Panc1 (cell line): ENCODE measurements at regions not wholly inside any gene's neighbourhood (a gene's known extent, or its start where the extent isn't known, plus 50 kb on each side); places are given as distances from the start of the nearest gene placed in this dataset.

Experiments
- SIN3A ChIP-seq: IDR thresholded peaks from 2 replicates; pipeline ENCODE4 v1.6.1; 2012; ENCODE audit warnings: low read depth, mild to moderate bottlenecking, low read length, moderate library complexity, borderline replicate concordance; ENCODE audit not compliant: insufficient read depth
- TF ChIP-seq, protein P1 (sequence below): fragments of 450-650 bp; IDR thresholded peaks from 2 replicates; pipeline ENCODE4 v1.5.1; 2017; ENCODE audit warnings: mild to moderate bottlenecking
- TF ChIP-seq, protein P2 (sequence below), 2 experiments: IDR thresholded peaks; 2 replicates each; pipeline ENCODE4 v1.6.1; 2011 to 2012; ENCODE audit warnings: low read depth in 2 of 2, control low read depth in 1 of 2, low read length in 1 of 2, mild to moderate bottlenecking in 1 of 2, moderate library complexity in 1 of 2; ENCODE audit not compliant: insufficient read depth in 1 of 2

- TF ChIP-seq, protein P1, sequence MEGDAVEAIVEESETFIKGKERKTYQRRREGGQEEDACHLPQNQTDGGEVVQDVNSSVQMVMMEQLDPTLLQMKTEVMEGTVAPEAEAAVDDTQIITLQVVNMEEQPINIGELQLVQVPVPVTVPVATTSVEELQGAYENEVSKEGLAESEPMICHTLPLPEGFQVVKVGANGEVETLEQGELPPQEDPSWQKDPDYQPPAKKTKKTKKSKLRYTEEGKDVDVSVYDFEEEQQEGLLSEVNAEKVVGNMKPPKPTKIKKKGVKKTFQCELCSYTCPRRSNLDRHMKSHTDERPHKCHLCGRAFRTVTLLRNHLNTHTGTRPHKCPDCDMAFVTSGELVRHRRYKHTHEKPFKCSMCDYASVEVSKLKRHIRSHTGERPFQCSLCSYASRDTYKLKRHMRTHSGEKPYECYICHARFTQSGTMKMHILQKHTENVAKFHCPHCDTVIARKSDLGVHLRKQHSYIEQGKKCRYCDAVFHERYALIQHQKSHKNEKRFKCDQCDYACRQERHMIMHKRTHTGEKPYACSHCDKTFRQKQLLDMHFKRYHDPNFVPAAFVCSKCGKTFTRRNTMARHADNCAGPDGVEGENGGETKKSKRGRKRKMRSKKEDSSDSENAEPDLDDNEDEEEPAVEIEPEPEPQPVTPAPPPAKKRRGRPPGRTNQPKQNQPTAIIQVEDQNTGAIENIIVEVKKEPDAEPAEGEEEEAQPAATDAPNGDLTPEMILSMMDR: no peak
- TF ChIP-seq, protein P2, sequence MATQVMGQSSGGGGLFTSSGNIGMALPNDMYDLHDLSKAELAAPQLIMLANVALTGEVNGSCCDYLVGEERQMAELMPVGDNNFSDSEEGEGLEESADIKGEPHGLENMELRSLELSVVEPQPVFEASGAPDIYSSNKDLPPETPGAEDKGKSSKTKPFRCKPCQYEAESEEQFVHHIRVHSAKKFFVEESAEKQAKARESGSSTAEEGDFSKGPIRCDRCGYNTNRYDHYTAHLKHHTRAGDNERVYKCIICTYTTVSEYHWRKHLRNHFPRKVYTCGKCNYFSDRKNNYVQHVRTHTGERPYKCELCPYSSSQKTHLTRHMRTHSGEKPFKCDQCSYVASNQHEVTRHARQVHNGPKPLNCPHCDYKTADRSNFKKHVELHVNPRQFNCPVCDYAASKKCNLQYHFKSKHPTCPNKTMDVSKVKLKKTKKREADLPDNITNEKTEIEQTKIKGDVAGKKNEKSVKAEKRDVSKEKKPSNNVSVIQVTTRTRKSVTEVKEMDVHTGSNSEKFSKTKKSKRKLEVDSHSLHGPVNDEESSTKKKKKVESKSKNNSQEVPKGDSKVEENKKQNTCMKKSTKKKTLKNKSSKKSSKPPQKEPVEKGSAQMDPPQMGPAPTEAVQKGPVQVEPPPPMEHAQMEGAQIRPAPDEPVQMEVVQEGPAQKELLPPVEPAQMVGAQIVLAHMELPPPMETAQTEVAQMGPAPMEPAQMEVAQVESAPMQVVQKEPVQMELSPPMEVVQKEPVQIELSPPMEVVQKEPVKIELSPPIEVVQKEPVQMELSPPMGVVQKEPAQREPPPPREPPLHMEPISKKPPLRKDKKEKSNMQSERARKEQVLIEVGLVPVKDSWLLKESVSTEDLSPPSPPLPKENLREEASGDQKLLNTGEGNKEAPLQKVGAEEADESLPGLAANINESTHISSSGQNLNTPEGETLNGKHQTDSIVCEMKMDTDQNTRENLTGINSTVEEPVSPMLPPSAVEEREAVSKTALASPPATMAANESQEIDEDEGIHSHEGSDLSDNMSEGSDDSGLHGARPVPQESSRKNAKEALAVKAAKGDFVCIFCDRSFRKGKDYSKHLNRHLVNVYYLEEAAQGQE (IDR thresholded peaks at IDR 0.05; ENCODE audit: insufficient read depth in 1 of 2, low read depth in 2 of 2, low read length in 1 of 2): no peak
- no peak for TF ChIP-seq SIN3A
Measured at GRCh38 chr6:97459535-97459934, 176.5 kb upstream of the MMS22L start.
